SU-DHL-6 (cell line): ENCODE measurements at regions not wholly inside any gene's neighbourhood (a gene's known extent, or its start where the extent isn't known, plus 50 kb on each side); places are given as distances from the start of the nearest gene placed in this dataset.

Experiments used
- H2AFZ ChIP-seq: fragments of 200-600 bp; sonication (generic); 2 replicates; pipeline ENCODE4 v1.6.1; 2014; ENCODE audit warnings: low read depth, mild to moderate bottlenecking, moderate library complexity, mixed read lengths, antibody characterized with exemption, low read length; ENCODE audit not compliant: severe bottlenecking
- H3F3A ChIP-seq: fragments of 200-600 bp; shearing (Covaris generic); 2 replicates; pipeline ENCODE4 v1.6.0; 2016; ENCODE audit warnings: antibody characterized with exemption, mild to moderate bottlenecking; ENCODE audit not compliant: insufficient read depth
- H3K27ac ChIP-seq: fragments of 200-600 bp; sonication (generic); 2 replicates; pipeline ENCODE4 v1.5.1; 2016; ENCODE audit warnings: low read depth, mild to moderate bottlenecking, low read length, moderate library complexity, mixed read lengths
- H3K27me3 ChIP-seq: fragments of 200-600 bp; sonication (generic), shearing (Covaris generic); 2 replicates; pipeline ENCODE4 v1.6.0; 2014; ENCODE audit warnings: mild to moderate bottlenecking, low read length
- H3K36me3 ChIP-seq: fragments of 200-600 bp; sonication (generic); 2 replicates; pipeline ENCODE4 v1.6.1; 2014; ENCODE audit warnings: mild to moderate bottlenecking, low read length, mixed read lengths
- H3K4me2 ChIP-seq: fragments of 300-600, 200-600 bp; shearing (Covaris generic), sonication (generic); 2 replicates; pipeline ENCODE4 v1.6.0; 2014; ENCODE audit warnings: low read length, low read depth, mild to moderate bottlenecking; ENCODE audit not compliant: poor library complexity, severe bottlenecking
- H3K4me3 ChIP-seq: fragments of 200-600 bp; sonication (generic); 2 replicates; pipeline ENCODE4 v1.5.1; 2014; ENCODE audit warnings: antibody characterized with exemption, low read length, mild to moderate bottlenecking, mixed read lengths; ENCODE audit not compliant: insufficient read depth, poor library complexity, severe bottlenecking
- H3K79me2 ChIP-seq: fragments of 200-600 bp; sonication (generic); 2 replicates; pipeline ENCODE4 v1.6.1; 2014; ENCODE audit warnings: mild to moderate bottlenecking, low read length, moderate library complexity; ENCODE audit not compliant: insufficient read depth
- H3K9ac ChIP-seq: fragments of 200-600 bp; sonication (generic); 2 replicates; pipeline ENCODE4 v1.7.0; 2014; ENCODE audit warnings: mild to moderate bottlenecking, low read length
- H3K9me2 ChIP-seq: fragments of 200-600 bp; sonication (generic); replicated peaks from 2 replicates; pipeline ENCODE4 v1.6.1; 2014; ENCODE audit warnings: low read length; ENCODE audit not compliant: insufficient read depth
- H3K9me3 ChIP-seq: fragments of 200-600 bp; sonication (generic); 2 replicates; pipeline ENCODE4 v1.6.1; 2014; ENCODE audit warnings: low read length, mixed read lengths; ENCODE audit not compliant: insufficient read depth
- H4K20me1 ChIP-seq: fragments of 200-600 bp; sonication (generic); 2 replicates; pipeline ENCODE4 v1.6.1; 2014; ENCODE audit warnings: low read depth, mild to moderate bottlenecking, antibody characterized with exemption, low read length, moderate library complexity, mixed read lengths
- EZH2phosphoT487 ChIP-seq: fragments of 200-600 bp; sonication (generic), shearing (Covaris generic); conservative IDR thresholded peaks from 2 replicates; pipeline ENCODE4 v1.6.1; 2018; ENCODE audit warnings: mild to moderate bottlenecking, antibody characterized with exemption, low read length, moderate library complexity, mixed read lengths
- TF ChIP-seq, protein P1 (sequence below): fragments of 200-600 bp; sonication (generic); IDR thresholded peaks from one replicate; pipeline ENCODE4 v1.5.1; 2017; ENCODE audit warnings: antibody characterized with exemption, mild to moderate bottlenecking, low read length, moderate library complexity; ENCODE audit not compliant: insufficient read depth, poor library complexity, severe bottlenecking

DNA sequence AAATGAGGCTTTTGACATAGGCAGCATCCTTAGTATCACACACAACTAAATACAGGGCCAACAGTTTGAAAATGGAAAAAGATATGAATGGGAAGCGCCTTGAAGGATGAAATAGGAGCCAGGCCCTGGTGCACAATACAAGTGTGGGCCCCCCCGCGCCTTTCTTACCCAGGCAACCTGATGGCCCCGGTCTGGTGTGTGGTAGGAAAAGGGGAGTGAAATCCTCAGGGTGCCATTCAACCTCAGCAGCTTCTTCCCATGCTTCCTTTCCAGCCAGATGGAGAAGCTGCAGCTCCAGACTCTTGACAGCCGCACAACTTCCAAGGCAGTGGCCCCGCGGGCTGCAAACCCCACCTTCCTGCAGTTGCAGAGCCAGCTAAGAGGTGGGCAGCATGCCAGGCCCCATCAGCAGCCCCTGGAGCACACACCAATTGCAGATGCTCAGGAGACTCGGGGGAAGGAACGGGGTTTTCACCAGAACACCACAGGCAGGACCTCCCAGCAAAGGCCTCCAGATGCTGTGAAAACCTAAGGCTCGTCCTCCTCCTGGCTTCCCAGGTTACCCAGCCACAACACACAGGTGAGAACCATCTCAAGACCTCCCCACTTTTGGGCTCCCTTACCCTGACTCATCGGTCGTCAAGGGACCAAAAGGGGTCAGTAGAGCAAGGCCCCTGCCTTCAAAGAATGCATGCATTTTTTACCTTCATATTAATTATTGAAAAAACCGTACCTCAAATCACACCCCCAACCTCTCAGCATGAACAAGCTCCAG is 101.6 kb downstream of the CPN2 start:
- H3K9me3 ChIP-seq: no peaks in the 10 kb centered on the region
- no peak overlapping the region for H2AFZ ChIP-seq
- no peaks in the 10 kb centered on the region for H3K79me2 ChIP-seq
- TF ChIP-seq, protein P1, sequence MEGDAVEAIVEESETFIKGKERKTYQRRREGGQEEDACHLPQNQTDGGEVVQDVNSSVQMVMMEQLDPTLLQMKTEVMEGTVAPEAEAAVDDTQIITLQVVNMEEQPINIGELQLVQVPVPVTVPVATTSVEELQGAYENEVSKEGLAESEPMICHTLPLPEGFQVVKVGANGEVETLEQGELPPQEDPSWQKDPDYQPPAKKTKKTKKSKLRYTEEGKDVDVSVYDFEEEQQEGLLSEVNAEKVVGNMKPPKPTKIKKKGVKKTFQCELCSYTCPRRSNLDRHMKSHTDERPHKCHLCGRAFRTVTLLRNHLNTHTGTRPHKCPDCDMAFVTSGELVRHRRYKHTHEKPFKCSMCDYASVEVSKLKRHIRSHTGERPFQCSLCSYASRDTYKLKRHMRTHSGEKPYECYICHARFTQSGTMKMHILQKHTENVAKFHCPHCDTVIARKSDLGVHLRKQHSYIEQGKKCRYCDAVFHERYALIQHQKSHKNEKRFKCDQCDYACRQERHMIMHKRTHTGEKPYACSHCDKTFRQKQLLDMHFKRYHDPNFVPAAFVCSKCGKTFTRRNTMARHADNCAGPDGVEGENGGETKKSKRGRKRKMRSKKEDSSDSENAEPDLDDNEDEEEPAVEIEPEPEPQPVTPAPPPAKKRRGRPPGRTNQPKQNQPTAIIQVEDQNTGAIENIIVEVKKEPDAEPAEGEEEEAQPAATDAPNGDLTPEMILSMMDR: no peak
- TF ChIP-seq EZH2phosphoT487: no peak
- no peak overlapping the region for H3K9ac ChIP-seq
- H3K4me2 ChIP-seq: no peak overlapping the region
- no peaks in the 10 kb centered on the region for H3F3A ChIP-seq
- no peaks in the 10 kb centered on the region for H3K27me3 ChIP-seq
- H3K27ac ChIP-seq: no peak overlapping the region
- H3K4me3 ChIP-seq: no peak overlapping the region
- H4K20me1 ChIP-seq: no peaks in the 10 kb centered on the region
- no peaks in the 10 kb centered on the region for H3K36me3 ChIP-seq
- H3K9me2 ChIP-seq: no peaks in the 10 kb centered on the region

DNA sequence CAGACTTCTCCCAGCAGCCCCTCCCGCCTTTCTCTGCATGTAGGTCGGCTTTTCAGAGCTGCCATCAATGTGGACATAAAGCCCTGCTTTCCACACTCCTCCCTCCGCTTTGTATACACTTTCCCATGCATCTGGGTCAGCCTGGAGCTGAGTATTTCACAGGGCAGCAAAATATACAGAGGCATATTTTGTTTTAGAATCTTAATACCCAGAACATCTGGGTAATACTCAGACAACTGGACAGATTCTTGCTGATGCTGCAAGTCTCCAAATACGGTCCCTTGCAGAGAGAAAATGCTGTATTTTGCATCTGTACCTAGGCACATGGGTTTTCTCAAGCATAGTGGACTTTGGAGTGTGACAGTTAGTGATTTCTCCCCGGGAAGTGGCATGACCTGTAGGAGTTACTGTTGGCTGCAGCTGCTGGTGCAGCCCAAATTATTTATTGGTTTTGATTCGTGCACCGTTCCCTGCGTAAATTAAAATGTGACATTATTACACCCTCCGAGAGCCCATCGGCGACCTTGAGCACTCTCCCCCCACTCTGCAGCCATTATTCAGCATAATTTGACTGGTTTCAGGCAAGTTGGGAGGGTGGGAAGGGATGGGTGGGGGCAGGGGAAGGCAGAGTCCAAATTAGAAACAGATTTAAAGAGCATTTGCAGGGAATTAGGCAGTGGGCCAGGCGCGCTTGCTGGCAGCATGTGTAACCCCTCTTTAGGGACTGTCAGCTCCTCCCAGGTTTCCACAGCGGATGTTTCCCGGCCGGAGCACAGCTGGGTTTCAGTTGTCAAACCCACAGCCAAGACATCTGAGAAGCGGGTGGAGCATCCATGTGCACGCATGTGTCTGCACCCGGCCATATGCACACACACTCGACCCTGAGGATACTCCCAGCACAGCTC is 100.8 kb downstream of the CPN2 start:
- no peaks in the 10 kb centered on the region for H3K9me2 ChIP-seq
- no peaks in the 10 kb centered on the region for H3K27me3 ChIP-seq
- no peaks in the 10 kb centered on the region for H3F3A ChIP-seq
- H3K4me3 ChIP-seq: no peak overlapping the region
- H3K9me3 ChIP-seq: no peaks in the 10 kb centered on the region
- H3K79me2 ChIP-seq: no peaks in the 10 kb centered on the region
- no peaks in the 10 kb centered on the region for H3K36me3 ChIP-seq
- H4K20me1 ChIP-seq: no peaks in the 10 kb centered on the region
- no peak overlapping the region for H3K27ac ChIP-seq
- TF ChIP-seq EZH2phosphoT487: no peak
- TF ChIP-seq, protein P1: no peak
- no peak overlapping the region for H3K4me2 ChIP-seq
- H3K9ac ChIP-seq: no peak overlapping the region
- H2AFZ ChIP-seq: no peak overlapping the region

DNA sequence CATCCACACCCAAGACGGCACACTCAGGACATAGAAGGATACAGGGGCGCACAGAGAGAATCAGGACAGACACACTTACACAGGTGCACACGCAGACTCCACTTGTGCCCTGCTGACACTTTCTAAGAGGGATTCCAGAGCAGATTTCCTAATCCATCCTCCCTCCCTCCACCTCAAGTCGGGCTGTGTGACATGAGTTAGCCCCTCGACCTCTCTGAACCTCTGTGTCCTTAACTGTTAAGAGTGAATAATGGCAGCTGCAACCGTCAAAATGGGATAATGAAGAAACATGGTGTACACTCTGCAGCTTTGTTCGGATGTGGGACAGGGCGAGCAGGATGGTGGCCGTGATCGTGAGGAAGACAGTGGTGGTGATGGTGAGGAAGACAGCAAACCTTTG is 100.1 kb downstream of the CPN2 start:
- H3K79me2 ChIP-seq: no peaks in the 10 kb centered on the region
- H3F3A ChIP-seq: no peaks in the 10 kb centered on the region
- no peak for TF ChIP-seq EZH2phosphoT487
- TF ChIP-seq, protein P1: no peak
- no peak overlapping the region for H3K27ac ChIP-seq
- no peaks in the 10 kb centered on the region for H4K20me1 ChIP-seq
- no peaks in the 10 kb centered on the region for H3K36me3 ChIP-seq
- H3K9ac ChIP-seq: no peak overlapping the region
- no peak overlapping the region for H3K4me3 ChIP-seq
- H3K4me2 ChIP-seq: no peak overlapping the region
- no peak overlapping the region for H2AFZ ChIP-seq
- no peaks in the 10 kb centered on the region for H3K9me2 ChIP-seq
- H3K9me3 ChIP-seq: no peaks in the 10 kb centered on the region
- no peaks in the 10 kb centered on the region for H3K27me3 ChIP-seq
